D721Med (cell line): ENCODE measurements at regions not wholly inside any gene's neighbourhood (a gene's known extent, or its start where the extent isn't known, plus 50 kb on each side); places are given as distances from the start of the nearest gene placed in this dataset.

Experiments used
- DNase-seq: peaks from one replicate; pipeline ENCODE4 v3.0.0; 2011; ENCODE audit warnings: low spot score; ENCODE audit not compliant: insufficient read length
- FAIRE-seq: peaks from 2 replicates; lab custom pipeline; 2011; peaks lifted over from hg19 to GRCh38; lab: Jason Lieb, UNC
- TF ChIP-seq, protein P1 (sequence below): IDR thresholded peaks from 2 replicates; pipeline ENCODE4 v1.5.1; 2012; ENCODE audit warnings: mild to moderate bottlenecking, control low read depth; ENCODE audit not compliant: insufficient read depth; ENCODE audit errors: missing control alignments

- FAIRE-seq (no peak), DNase-seq (no peak)
- TF ChIP-seq, protein P1, sequence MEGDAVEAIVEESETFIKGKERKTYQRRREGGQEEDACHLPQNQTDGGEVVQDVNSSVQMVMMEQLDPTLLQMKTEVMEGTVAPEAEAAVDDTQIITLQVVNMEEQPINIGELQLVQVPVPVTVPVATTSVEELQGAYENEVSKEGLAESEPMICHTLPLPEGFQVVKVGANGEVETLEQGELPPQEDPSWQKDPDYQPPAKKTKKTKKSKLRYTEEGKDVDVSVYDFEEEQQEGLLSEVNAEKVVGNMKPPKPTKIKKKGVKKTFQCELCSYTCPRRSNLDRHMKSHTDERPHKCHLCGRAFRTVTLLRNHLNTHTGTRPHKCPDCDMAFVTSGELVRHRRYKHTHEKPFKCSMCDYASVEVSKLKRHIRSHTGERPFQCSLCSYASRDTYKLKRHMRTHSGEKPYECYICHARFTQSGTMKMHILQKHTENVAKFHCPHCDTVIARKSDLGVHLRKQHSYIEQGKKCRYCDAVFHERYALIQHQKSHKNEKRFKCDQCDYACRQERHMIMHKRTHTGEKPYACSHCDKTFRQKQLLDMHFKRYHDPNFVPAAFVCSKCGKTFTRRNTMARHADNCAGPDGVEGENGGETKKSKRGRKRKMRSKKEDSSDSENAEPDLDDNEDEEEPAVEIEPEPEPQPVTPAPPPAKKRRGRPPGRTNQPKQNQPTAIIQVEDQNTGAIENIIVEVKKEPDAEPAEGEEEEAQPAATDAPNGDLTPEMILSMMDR: no peak
These were observed 158.8 kb downstream of the FOXA2 start for GRCh38 chr20:22425344-22426295.

DNA sequence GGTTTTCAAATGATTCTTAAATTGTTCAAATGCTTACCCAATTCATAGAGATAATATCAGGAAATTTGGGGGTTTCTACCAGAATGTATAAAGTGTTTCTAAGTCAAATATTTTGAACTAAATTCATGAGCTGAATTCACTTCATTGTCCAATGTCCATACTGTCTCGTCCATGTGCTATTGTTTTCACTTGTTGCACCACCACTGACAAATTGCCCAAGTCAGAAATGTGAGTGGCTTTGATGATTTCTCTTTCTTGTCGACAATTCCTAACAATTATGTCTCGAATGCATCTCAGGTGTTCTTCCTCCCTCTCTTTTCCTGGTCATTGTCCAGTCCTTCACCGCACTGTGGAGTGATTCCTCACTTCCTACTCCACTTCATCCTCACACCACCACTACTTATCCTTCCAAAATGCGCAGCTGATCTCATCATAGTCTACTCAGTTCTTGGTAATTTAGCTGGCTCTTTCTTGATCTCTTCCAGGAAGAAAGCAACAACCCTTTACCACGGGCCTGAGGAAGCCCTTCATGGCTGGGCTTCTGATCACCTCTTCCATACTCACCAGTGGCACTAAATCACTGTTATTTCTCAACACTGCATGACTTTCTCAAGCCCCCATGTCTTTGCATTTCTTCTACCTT is 161.1 kb downstream of the FOXA2 start:
- no peak for FAIRE-seq

GRCh38 chr20:22420116-22420598 is 164.2 kb downstream of the FOXA2 start:
- FAIRE-seq: no peak
- DNase-seq: no peak
- TF ChIP-seq, protein P1: no peak

More for the DNA sequence above, 161.1 kb downstream of the FOXA2 start:
- no peak for DNase-seq
- TF ChIP-seq, protein P1: no peak

DNA sequence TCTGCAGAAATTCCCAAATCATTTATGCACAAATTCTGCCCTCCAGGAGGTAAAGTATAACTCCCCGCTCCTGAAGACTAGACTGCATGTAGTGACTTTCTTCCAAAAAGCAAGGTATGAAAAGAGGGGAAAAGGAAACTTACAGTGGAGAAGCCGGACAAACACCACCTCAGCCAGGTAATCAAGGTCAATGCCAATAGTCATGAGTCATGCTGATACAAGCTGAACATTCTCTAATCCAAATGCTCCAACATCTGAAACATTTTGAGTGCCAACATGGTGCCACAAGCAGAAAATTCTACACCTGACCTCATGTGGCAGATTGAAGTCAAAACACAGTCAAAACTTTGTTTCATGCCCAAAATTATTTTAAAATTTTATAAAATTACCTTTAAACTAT is 165.6 kb downstream of the FOXA2 start:
- no peak for FAIRE-seq
- TF ChIP-seq, protein P1: no peak

GRCh38 chr20:22414305-22414742 is 170.0 kb downstream of the FOXA2 start:
- TF ChIP-seq, protein P1: no peak

More for the DNA sequence above, 165.6 kb downstream of the FOXA2 start:
- DNase-seq: no peak

GRCh38 chr20:22412977-22413868 is 171.1 kb downstream of the FOXA2 start:
- FAIRE-seq (no peak), DNase-seq (no peak)
- TF ChIP-seq, protein P1: no peak

More at GRCh38 chr20:22414305-22414742, 170.0 kb downstream of the FOXA2 start:
- DNase-seq: no peak
- no peak for FAIRE-seq
